Myocyte (in vitro differentiated cells): ENCODE measurements at regions not wholly inside any gene's neighbourhood (a gene's known extent, or its start where the extent isn't known, plus 50 kb on each side); places are given as distances from the start of the nearest gene placed in this dataset.

Experiments
- DNase-seq: peaks from one replicate; pipeline ENCODE4 v3.0.0-alpha.2; 2012; ENCODE audit warnings: low read depth

- no peak for DNase-seq
Measured at GRCh38 chr2:221197225-221197856, 374.8 kb downstream of the EPHA4 start.

GRCh38 chr2:221198309-221198708 lies 373.8 kb downstream of the EPHA4 start:
- DNase-seq = no peak

DNA sequence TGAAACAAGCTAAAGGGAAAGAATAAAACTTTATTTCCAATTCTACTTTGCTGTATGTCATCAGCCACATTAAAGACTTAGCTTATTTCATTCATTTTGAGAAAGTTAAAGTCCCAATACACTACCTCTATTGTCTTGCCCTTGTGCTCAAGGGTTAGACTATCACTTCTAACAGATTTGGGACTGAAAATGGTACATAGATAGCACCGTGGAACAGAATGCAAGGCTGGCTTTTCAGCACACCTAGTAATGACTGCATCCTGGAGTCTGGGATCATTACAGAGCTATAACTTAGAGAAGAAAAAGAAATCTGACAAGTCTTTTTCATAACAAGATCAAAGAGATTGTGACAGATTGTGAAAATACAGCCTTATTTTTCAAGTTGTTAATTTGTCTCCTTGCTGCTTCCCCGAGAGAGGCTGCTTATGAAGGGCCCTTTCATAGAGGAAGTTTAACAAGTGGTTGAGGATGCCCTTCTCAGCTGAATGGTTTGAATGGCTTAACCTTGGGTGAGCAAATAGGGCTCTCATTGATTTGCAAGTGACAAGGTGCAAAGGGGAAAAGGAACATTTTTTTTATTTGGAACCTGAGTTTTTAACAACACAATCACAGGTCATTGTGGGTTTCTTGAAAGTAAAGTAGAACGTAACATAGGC lies 371.8 kb downstream of the EPHA4 start:
- DNase-seq = no peak

- no peak for DNase-seq
Measured at GRCh38 chr2:221202431-221202830, 369.7 kb downstream of the EPHA4 start.

GRCh38 chr2:221203125-221203524 lies 369.0 kb downstream of the EPHA4 start:
- no peak for DNase-seq

DNA sequence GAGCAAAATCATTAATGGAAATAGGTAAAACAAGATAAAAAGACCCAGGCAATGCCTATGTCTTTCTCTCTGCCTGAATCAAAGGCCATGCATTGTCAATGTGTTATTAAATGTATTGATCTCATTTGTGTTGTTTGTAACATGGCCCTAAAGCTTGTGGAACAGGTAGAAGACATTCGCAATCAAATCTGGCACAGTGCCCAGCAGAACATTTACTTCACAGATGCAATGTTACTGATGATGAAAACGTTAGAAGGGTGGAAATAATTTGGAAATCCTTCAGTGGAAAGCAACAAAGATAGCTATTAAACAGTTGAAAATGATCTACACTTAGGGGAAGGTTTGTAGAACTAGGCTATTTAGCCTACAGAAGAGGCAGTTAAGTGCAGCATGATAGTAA lies 368.2 kb downstream of the EPHA4 start:
- no peak for DNase-seq

GRCh38 chr2:221204699-221205098 lies 367.4 kb downstream of the EPHA4 start:
- no peak for DNase-seq

DNA sequence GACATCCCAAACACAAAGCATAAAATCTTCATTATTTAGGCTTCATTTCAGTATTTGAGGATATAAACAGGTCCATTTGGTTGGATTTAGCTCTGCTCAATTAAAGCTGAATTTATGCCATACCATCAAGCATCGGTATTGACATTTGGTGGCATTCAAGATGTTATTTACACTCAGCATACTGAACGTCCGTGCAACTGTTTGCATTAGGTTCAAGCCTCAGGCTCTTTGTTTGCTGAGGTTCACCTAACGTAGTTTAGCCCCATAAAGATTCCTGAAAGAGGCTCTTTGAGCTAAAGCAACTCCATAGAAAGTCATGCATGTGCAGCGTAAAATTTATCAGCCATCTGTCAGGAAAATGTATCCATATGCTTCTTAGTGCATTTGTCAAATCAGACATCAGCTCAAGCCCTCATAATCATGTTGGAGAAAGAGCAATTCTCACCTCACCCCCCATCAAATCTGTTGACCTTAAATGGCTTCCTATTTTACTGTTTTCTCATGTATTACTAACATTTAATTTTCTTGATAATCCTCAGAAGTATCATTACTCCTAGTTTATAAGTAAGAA lies 366.9 kb downstream of the EPHA4 start:
- no peak for DNase-seq

DNA sequence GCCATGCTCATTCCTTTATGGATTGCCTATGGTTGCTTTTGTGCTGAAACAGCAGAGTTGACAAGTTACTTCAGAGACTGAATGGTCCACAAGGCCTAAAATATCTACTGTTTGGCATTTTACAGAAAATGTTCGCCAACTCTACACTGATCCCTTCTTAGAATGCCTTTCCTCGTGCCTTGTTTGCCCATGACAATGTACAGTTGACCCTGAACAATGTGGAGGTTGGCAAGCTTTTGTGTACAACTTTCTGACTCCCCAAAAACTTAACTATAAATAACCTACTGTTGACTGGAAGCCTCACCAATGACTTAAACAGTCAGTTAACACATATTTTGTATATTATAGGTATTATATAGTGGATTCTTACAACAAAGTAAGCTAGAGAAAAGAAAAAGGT lies 361.4 kb downstream of the EPHA4 start:
- DNase-seq = no peak

- DNase-seq = no peak
Measured at GRCh38 chr2:221211653-221212052, 360.5 kb downstream of the EPHA4 start.

DNA sequence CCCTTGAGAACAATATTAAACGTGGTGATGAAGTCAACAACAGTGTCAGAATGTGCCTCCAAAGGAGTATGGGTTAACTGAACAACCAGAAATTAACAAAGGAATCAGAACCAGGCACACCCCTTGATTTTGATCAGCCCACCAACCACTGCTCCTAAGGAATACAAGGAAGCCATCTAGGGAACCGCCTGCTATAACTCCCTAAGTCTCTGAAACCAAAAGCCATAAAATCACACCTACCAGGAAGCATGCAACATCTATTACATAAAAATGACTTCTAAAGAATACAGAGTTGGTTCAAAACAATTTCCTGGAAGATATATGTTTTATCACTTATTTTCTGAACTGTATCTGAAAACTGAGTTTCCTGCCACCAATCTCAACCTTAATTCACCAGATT lies 360.0 kb downstream of the EPHA4 start:
- no peak for DNase-seq

DNA sequence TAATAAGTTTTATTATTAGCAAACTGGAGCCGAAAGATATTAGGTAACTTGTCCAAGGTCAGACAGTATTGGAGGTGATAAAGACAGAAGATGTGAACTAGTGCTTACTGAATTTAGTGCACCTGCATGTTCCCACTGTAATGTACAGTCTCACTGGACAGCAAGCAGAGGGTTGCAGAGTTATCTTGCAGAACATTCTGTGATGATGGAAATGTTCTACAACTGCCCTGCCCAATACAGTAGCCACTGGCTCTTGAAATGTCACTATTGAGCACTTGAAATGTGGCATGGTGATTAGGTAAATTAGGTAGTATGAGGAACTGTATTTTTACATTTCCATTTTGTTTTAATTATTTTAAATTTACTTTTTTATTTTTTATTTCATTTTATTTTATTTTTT lies 356.6 kb downstream of the EPHA4 start:
- DNase-seq = no peak

GRCh38 chr2:221216636-221217035 lies 355.5 kb downstream of the EPHA4 start:
- no peak for DNase-seq

GRCh38 chr2:221225752-221226151 lies 346.4 kb downstream of the EPHA4 start:
- no peak for DNase-seq

DNA sequence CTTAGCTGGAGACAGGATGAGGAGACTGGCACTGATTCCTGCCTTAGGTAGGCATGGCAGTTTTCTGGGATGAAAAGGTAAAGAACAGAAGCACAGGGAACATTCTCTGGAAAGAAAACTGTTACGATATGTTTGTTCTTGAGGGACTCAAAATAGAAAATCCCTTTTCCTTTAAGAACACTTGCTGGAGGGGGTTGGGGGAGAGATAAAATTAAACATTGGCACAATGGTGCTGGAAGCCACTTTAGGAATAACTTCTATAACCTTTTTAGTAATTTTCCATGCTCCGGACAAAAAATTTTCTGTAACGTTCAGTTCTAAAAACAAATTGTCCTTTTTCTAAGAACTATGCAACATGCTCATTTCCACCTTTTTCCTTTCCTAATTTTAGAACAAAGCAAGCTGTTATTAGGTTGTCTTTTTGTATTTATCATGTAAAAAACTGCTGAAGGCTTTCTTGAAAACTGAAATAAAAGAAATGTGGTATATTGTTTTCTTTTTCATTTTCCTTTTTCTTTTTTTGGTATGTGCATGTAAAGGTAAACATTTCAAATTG lies 343.8 kb downstream of the EPHA4 start:
- DNase-seq = no peak

DNA sequence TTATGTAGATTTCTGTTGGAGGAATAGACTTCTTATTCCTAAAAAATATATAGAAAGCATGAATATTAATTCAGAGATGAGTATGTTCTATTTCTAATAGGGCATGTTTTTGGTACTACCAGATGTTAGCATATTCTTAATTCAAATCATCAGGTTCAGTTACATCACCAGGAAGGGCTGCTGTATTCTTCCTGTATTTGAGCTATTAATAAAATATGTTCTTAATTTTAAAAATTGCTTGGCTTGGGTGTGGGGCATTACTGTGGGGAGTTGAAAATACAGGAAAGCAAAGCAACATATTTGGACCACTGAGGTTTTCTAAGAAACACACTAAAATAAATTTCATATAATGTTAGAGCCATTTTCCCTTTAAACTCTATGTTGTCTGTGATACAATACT lies 343.0 kb downstream of the EPHA4 start:
- no peak for DNase-seq

DNA sequence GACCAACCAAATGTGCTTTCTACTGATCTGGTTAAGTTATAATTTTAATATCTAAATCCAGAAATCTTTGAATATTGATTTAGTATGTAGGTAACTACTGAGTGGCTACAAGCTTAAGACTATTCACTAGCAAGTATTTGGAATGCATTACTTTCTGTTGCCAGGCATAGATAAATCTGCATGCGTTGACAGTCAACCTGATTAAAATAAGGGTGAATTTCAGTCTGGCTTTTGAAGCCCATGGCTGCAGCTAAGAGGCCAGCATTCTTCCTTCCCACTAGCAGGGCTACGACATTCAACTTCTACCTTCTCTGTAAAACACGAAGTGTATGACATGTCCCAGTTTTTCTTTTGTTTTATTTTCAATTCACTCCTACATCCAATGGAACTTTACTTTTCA lies 340.6 kb downstream of the EPHA4 start:
- no peak for DNase-seq

DNA sequence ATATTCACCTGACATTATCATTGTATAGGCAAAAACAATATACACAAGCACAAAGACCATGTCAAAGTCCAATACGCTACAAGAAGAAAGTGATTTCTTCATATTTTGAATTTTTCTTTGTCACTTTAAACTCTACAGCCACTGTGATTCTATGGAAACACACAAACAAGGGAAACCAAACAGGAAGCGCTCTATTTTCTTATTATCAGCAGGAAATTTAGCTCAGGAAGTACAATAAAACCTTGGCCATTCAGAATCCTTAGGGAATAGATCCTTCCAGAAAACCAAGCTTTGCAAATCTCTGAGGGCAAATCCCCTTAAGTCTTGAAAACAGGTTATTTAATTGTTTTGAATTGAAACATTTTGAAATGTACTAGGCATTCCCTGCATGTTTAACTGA lies 336.2 kb downstream of the EPHA4 start:
- DNase-seq = no peak

- DNase-seq = no peak
Measured at GRCh38 chr2:221241072-221241471, 331.0 kb downstream of the EPHA4 start.

DNA sequence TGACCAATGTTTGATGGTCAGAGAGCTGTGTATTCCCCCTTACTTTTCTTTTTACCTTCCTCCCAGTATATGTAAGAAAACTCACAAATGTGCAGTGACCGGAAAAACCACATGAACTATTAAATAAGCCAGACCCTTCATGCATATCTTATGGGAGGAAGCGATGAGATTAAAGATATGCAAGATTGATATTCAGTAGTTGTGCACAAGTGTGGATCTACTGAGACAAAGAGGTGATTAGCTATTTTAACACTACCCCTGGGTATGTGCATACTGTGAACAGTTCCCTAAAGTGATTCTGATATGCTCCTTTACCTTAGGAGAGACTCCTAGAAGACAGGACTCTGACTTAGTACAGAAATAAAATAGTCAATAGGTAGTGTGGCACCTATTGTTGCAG lies 328.3 kb downstream of the EPHA4 start:
- DNase-seq = no peak

GRCh38 chr2:221245045-221245444 lies 327.1 kb downstream of the EPHA4 start:
- DNase-seq = no peak

GRCh38 chr2:221245772-221246171 lies 326.3 kb downstream of the EPHA4 start:
- no peak for DNase-seq

DNA sequence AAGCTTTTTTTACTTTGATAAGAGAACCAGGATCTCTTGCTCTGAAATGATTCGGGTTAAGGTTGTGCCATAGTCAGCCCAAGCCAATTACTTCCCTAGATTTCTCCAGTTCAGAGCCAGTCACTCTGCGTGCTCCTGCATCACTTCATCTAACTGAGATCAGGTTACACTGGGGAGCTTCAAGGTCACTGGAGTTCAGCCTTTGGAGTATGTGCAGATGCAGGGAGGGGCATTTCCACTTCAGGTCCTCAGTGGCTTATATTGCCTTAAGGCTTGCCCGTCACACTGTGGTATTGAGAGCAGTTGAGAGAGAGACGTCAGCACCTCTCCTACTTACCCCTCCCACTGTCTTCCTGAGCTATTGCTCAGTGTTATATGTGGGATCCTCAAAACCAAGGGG lies 317.8 kb downstream of the EPHA4 start:
- DNase-seq = peak; percentile 24
